ENCODE measurements at regions not wholly inside any gene's neighbourhood (a gene's known extent, or its start where the extent isn't known, plus 50 kb on each side); places are given as distances from the start of the nearest gene placed in this dataset.
"Not testable (repeated sequence)": the region's sequence is repeated elsewhere in the genome, so short reads cannot be mapped to it uniquely, and the experiment has no call there.

DNA sequence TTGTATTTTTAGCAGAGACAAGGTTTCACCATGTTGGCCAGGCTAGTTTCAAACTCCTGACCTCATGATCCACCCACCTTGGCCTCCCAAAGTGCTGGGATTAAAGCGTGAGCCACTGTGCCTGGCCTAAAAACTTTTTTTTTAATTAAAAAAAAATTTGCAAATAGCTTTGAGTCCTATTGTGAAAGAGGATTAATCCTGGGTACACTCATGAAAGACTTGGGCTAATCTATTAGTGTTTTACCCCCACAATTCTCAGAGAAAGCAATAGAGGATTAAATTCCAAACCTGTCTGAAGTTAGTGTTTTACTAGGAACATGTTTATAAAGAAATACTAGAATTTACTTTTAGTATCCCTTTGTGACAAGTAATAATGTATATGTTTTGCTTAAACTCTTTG, 76.9 kb upstream of the ITGB1 start:
- no peak for DNase-seq

DNA sequence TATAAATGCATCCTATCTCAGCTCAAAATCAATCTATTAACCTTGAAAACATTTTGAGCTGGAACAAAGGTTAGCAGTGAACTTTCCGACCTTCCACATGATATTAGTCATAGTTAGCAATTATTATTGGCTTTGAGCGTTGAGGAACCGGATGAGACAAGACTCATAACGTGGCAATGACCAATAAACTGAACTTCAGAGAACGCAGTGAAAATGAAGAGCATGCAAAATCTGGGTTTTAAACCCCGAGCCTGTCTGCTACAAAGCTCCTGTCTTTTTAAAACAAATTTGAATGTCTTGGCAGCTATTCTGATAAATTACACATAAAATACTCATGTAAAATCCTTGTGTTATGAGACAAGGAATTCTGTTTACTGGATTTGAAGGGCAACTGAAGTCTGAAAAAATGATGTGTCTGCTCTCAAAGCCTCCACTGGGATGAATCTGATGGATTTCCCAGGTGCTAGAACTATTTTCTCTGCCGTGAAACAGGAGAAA, 74.7 kb upstream of the ITGB1 start:
- no peak for DNase-seq

DNA sequence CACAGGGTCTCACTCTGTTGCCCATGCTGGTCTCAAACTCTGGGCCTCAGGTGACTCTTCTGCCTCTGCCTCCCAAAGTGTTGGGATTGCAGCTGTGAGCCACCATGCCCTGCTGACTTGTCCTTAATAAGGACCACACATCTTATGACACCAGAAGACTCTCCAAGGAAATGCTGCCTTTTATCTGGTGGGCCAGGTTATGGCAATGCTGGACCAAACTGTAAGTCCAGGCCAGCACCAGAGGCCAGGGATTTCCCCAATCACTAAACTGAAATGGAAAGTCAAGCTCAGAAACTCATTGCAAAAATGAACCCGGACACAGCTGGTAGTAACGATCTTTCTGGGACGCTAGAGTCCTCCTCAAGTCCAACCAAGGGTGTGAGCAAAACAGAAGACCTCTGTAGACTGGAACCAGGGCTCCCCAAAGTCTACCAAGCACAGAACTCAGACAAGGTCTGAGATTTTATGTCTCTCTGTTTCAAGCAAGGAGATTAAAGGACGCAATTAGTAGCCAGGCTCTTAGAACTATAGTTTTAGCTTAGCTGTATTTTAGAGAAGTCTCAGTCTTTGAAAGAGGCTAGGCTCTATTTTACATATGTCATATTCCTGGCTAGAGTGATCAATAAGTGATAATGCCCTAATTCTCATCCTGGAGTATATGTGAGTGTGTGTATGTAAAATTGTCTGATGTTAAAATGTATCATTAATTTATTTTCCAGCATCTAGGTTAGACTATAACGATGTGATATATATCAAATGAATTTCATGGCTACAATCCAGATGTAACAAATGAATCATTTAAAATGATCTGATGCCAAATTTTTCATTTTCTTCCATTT, 74.0 kb upstream of the ITGB1 start:
- no peak for DNase-seq

DNA sequence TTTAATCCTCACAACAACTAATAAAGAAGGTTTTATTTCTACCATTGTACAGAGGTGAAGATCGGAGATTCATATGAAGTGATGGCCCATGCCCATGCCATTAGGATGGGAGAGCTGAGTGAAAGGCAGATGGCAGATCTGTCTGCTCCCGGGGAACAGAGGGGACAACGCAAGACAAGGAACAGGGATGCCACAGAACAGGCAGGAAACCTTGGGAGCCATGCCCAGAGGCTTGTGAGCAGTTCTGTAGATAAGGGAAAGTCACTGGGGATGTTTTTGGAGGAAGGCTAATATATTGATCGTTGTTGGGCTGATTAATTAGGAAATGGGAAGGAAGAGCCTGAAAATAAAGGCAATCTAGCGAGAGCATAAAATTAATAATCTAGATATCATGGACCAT, 73.1 kb upstream of the ITGB1 start:
- no peak for DNase-seq

DNA sequence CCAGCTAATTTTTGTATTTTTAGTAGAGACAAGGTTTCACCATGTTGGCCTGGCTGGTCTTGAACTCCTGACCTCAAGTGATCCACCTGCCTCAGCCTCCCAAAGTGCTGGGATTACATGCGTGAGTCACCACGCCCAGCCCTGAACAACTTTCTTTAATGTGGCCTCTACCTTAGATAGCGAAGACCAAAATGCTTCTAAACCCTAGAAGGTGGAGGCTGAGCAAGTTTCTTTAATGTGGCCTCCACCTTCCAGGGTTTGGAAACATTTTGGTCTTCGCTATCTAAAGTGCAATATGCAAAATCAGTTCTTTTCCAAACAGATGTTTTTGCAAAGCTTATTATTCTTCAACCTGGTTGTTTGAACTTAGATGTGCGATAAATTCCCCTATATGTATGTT, 70.5 kb upstream of the ITGB1 start:
- peak; percentile 14 for DNase-seq

DNA sequence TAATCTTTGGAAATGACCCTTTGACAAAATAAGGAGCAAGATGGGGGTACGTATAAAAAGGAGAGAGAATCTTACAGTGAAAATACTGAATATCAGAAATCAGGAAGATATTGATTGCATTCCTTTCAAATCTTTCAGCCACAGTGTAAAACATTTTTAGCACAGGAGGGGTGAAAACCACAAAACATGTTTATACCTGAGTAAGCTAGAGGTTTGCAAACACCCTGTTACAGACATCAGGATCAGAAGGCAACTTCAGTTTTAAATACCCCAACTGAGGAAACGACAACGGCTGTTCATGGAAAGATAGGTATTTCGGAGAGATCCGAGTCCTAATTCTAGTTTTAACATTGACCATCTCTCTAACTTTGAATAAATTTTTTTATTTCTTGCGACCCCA, 69.1 kb upstream of the ITGB1 start:
- DNase-seq, result no peak

DNA sequence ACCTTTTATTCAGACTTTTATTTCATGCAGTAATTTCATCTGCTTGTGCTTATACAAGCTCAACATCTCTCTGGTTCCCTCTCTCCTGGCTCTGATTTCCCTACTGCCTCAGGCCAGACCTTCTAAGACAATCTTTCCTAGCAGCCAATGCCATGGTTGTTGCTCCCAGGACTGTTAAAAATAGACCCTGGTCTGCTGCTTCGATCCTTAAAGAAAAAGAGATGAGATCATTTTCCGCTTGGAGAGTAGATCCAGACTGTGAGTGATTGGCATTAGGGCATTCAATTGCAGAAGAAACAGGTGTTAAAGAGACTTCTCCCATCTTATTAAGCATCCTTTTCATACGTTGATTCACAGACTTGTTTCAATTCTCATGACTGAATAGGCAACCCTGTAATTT, 68.4 kb upstream of the ITGB1 start:
- DNase-seq, result no peak

DNA sequence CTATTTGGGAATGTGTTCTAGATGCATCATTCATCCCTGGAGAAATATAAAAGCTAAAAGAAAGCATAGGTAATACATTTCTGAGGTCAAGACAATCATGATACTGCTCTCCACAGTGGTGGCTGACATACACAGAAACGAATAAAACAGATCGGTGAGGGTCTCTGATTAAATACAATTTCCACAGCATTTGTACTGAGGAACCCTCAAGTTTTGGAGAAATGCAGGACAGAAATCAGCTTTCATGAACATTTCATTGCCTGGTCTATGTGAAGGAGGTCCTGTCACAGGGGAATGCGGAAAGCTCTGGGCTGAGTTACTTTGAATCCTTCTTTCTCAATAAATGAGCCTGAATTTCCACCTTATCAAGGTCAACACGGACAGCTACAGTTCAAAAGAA, 67.9 kb upstream of the ITGB1 start:
- DNase-seq, result no peak

DNA sequence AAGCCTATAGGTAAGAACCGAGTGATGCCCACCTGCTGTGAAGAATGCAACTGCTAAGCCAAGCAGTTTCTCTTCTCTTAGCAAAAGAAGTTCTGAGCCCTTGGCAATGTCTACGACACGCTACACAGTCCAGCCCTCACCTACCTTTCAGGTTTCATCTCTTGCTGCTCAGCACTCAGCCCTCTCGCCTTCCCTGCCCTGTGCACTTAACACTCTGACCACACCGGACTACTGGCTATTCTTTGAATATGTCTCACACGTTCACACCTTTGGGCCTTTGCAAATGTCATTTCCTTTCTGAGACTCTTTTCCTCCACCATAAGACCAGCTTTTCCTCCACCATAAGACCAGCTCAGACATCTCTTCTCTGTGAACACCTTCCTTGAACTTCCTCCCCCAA, 67.0 kb upstream of the ITGB1 start:
- no peak for DNase-seq

DNA sequence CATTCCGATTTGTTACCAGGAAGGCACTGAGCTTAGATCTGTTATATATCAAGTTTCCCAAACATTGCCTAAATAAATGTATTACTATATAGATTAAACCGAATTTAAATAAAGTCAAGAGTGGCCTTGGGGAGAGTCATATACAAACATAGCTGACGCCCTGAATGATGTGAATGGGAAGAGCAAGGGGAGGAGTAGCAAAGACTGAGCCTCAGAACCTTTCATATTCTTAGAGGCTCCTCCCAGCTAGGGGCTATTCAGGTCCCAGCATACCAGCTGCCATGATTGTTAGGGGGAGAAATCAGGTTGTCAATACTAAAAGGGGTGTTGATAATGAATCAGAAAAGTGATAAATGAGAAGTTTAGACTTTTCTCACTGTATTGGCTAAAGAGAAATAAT, 64.7 kb upstream of the ITGB1 start:
- no peak for DNase-seq

DNA sequence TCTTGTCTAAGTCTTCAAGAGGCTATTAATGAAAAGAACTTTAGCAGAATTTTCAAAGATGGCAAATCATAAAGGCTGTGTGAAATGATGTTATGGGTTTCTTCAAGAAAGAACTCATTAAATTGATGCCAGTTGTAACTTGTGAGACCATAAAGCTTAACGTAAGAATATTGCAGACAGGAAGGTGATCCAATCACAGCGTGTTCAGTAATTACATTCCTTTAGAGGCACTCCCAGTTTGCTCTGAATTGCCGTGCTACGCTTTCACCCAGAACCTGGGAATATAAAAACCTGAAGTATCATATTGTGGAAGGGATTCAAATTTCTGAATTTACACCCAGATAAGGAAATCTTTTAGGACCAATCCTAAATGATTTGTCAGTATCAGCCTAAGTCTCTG, 64.1 kb upstream of the ITGB1 start:
- no peak for DNase-seq

DNA sequence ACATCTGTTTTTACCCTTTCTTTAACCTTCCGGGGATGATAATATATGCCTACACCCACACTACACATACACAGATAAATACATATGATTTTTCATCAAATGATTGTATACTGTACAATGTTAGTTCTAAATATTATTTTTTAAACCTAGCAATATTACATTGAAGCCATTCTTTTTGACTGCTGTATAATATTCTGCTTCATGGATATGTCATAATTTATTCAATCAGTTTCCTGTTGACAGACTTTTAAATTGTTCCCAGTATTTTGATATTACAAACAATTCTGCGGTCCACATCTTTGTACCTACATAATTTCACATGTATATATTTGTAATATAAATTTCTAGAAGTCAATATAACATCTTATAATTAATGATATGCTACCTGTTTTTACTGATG, 59.0 kb upstream of the ITGB1 start:
- no peak for DNase-seq

DNA sequence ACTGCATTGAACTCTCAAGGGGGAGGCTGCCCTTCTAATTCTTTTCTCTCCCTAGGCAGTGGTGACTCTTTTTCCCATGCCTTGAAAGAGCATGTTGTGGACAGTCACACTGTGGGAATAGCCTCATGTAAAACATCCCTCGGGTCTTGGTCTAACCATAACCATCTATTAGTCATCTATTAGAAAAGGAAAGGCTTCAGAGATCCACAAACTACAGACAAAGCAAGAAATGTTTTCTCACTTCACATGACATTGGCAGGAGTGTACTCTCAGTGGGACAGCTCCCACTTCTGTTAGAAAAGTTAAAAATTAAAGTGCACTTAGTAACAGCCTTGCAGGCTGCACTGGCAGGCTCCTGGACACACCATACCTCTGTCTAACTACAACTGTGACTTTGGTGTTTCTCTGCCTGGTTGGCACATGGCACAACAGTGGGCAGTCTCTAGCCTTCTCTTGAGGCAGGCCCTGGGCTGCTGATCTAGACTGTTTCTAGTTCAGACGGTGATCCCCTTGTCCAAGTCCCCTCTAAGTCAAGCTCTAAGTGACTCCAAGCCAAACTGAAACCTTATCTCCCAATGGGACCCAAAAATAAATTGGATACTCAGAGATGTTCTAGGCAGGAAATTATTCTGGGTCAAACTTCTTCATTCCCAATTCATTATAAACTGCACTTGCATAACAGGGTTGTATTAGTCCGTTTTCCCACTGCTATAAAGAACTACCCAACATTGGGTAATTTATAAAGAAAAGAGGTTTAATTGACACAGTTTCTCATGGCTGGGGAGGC, 57.9 kb upstream of the ITGB1 start:
- no peak for DNase-seq

DNA sequence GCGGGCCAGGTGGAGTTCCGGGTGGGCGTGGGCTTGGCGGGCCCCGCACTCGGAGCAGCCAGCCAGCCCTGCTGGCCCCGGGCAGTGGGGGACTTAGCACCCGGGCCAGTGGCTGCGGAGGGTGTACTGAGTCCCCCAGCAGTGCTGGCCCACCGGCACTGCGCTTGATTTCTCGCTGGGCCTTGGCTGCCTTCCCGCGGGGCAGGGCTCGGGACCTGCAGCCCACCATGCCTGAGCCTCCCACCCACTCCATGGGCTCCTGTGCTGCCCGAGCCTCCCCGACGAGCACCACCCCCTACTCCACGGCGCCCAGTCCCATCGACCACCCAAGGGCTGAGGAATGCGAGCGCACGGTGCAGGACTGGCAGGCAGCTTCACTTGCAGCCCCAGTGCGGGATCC, 55.3 kb upstream of the ITGB1 start:
- DNase-seq, result not testable (repeated sequence)

DNA sequence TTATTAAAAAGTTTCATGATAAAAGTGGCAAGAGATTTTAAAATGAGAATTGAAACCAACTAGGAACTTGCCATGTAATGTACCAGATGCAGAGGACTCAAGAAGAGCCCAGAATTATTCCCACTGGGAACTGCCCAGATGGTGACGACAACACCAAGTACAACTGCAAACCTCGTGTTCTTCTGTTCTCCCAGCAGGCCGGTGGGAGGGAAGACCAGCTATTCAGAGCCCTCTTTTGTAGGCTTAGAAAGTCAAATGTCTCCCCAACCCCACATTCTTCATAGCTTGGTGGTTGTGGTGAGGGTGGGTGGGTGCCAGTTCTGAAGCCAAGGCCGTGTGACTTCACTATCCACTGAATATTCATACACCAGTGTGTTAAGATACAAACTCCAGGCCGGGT, 54.3 kb upstream of the ITGB1 start:
- no peak for DNase-seq

DNA sequence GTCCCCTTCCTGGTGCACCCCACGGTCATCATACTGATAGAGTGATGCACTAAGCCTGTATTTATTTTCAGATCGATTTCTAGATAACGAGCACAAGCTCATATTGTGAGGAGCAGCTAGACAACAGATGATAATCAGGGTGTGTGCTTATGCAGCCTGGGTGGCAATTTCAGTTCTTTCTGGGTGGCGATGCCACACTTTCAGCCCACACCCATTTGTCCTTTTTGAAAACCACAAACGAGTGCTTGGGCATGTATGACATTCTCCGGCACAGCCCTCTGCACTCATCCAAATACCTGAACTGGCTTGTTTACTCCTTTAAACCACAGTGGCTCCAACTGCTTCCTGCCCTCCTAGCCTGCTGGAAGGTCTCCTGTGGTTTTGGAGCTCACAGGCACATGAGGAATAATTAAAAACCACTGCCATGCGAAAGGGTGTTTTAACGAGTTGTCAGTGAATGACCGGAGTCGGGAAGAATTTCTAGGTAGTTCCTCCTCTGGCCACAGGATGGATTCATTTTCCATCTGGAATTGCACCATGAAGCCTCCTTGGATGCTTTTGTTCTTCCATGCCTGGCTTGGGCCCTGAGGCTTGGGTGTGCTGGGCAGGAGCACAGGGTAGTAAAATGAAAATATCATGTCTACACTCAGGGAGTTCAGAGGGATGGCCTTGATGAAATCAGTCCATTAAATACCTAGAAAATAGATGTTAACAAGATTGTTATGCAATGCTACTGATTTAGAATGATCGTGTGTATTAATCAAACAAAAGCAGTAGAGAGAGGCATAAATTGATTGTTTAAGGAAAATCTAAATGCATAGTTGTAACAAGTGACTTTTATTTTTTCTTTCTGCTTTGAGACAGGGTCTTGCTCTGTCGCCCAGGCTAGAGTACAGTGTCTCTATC, 52.4 kb upstream of the ITGB1 start:
- no peak for DNase-seq

DNA sequence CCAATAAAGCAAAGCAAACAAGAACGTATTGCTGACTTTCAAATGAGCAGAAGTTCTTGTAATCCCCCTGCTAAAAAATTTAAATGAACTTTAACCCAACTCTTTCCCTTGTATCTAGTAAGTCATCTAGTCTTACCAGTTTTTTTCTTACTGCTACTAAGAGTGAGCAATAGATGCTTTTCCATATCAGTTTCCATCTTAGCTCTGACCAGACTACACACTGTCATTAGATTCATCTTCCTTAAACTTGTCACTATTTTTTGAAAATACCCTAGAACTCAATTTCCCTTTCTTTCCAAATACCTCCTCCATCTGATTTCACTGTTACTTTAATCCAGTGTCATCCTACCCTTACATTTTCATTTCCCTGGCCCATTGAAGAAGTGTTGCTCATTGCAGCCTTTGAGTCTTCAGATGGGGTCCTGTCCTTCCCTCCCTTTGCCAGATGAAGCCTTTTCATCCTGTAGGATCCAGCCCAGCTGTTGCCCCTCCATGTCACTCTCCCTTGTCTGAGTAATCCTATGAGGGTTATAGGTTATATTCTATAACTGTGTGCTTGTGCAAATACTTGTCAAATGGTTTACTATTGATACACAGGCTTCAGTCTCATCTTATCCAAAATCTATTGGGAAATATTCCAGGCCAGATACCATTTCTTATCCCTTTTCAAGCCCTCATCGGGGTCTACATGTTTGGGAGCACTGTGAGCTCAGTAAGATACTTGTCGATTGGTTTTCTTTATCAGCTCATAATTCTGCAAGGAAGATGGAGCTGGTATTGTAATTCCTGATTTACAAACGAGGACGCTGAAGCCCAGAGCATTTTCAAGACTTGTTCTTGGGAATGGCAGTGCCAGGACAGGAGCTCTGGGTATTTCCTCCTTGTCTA, 51.5 kb upstream of the ITGB1 start:
- DNase-seq, result no peak

DNA sequence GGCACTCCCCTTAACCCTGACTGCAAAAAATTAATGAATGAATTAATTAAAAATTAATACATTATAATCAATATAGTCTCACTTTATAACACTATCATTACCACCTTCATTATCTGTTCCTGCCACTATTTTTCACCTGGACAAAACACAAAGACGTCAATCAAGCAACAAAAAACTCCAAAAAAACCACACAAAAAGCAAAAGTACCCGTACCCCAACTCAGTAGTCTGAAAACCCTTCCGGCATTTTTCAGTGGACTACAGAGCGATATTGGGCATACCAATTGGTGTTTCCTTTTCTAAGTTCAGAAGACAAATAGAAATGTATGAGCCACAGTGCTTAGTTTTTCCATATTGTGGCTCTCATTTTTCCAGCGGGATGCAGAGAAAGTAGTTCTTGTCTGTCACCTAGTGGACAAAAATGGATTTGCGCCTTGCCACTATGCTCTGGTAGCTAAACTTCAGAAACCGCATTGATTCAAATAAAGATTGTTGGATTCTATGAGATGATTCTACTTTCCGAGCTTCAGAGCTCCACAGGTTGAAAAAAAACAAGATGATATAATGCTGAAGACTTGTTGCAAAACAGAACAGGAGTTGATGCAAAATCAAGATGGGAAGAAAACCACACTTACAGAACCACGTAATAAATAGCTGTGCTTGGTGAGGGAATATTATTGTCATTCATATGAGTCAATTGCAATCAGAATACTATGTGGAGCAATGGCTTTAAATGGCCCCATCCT, 50.6 kb upstream of the ITGB1 start:
- DNase-seq, result peak; percentile 65

DNA sequence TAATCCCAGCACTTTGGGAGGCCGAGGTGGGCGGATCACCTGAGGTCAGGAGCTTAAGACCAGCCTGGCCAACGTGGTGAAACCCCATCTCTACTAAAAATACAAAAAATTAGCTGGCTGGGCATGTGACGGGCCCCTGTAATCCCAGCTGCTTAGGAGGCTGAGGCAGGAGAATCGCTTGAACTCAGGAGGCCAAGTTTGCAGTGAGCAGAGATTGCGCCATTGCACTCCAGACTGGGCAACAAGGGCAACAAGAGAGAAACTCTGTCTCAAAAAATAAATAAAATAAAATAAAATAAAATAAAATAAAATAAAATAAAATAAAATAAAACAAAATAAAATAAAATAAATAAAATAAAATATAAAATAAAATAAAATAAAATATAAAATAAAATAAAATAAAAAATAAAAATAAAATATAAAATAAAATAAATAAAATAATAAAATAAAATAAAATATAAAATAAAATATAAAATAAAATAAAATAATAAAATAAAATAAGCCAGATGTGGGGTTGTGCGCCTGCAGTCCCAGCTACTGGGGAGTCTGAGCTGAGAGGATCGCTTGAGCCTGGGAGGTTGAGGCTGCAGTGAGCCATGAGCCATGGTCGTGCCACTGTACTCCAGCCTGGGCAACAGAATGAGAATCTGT, 49.8 kb upstream of the ITGB1 start:
- DNase-seq, result not testable (repeated sequence)
